Body of pancreas (tissue), 4 donors: ENCODE measurements at regions not wholly inside any gene's neighbourhood (a gene's known extent, or its start where the extent isn't known, plus 50 kb on each side); places are given as distances from the start of the nearest gene placed in this dataset.

Experiments
- ATAC-seq: fragments of 150-250 bp; one replicate; pipeline ENCODE4 v1.9.1; 2016
- DNase-seq, 4 donors: peaks; one replicate each; pipeline ENCODE4 v3.0.0-alpha.2; 2019
- H3K27ac ChIP-seq, 4 donors: fragments of 200-600 bp; sonication (generic); 1 replicate in 3 of 4; 2 replicates in 1 of 4; pipeline versions ENCODE4 v1.5.1 to v1.6.1; 2016 to 2019; ENCODE audit warnings: mild to moderate bottlenecking in 1 of 4, mixed read lengths in 1 of 4, moderate library complexity in 1 of 4
- H3K27me3 ChIP-seq, 2 donors: fragments of 200-600 bp; sonication (generic); one replicate each; pipeline ENCODE4 v1.6.0; 2016; ENCODE audit warnings: mild to moderate bottlenecking in 1 of 2
- H3K36me3 ChIP-seq, 2 donors: fragments of 200-600 bp; sonication (generic); replicated peaks in 1 of 2; 2 replicates each; pipeline ENCODE4 v1.5.1; 2016; ENCODE audit warnings: low read depth in 2 of 2; ENCODE audit not compliant: insufficient read depth in 1 of 2
- H3K4me1 ChIP-seq: fragments of 200-600 bp; sonication (generic); one replicate; pipeline ENCODE4 v1.6.0; 2016
- H3K4me3 ChIP-seq, 2 donors: fragments of 200-600 bp; sonication (generic); 1 replicate in 1 of 2; 2 replicates in 1 of 2; pipeline ENCODE4 v1.5.1; 2016 to 2019
- H3K9me3 ChIP-seq, 3 donors: fragments of 200-600 bp; sonication (generic); 1 replicate in 2 of 3; 2 replicates in 1 of 3; pipeline ENCODE4 v1.5.1; 2016
- POLR2A ChIP-seq, 3 donors: fragments of 450-650 bp; IDR thresholded peaks; one replicate each; pipeline ENCODE4 v1.6.1; 2016; ENCODE audit warnings: antibody characterized with exemption in 3 of 3, mild to moderate bottlenecking in 2 of 3
- WGBS, 2 donors: methylation state at CpG; one replicate each; pipeline ENCODE4 v1.1.5; 2017; 5-methylcytosine and 5-hydroxymethylcytosine counted together
- intact Hi-C: fragments of 100-400 bp; cut with DNase I; formaldehyde crosslinking; loops from one replicate; pipeline ENCODE4 v1.15.1; 2023
- TF ChIP-seq, protein P1 (sequence below), 7 experiments: fragments of 450-650 bp in 4 of 7; fragments of 200-600 bp in 3 of 7; sonication (generic) in 3 of 7; IDR thresholded peaks; one replicate each; pipeline ENCODE4 v1.5.1; 2016 to 2019; ENCODE audit warnings: antibody characterized with exemption in 7 of 7

- DNase-seq (no peak), ATAC-seq (no peak)
- no peaks in the 10 kb centered on the region for H3K9me3 ChIP-seq
- TF ChIP-seq POLR2A (IDR thresholded peaks at IDR 0.05) = no peak
- TF ChIP-seq, protein P1, sequence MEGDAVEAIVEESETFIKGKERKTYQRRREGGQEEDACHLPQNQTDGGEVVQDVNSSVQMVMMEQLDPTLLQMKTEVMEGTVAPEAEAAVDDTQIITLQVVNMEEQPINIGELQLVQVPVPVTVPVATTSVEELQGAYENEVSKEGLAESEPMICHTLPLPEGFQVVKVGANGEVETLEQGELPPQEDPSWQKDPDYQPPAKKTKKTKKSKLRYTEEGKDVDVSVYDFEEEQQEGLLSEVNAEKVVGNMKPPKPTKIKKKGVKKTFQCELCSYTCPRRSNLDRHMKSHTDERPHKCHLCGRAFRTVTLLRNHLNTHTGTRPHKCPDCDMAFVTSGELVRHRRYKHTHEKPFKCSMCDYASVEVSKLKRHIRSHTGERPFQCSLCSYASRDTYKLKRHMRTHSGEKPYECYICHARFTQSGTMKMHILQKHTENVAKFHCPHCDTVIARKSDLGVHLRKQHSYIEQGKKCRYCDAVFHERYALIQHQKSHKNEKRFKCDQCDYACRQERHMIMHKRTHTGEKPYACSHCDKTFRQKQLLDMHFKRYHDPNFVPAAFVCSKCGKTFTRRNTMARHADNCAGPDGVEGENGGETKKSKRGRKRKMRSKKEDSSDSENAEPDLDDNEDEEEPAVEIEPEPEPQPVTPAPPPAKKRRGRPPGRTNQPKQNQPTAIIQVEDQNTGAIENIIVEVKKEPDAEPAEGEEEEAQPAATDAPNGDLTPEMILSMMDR (IDR thresholded peaks at IDR 0.05) = no peak
- H3K4me1 ChIP-seq = no peaks in the 10 kb centered on the region
- intact Hi-C loops = no loop called here
- H3K4me3 ChIP-seq = no peak overlapping the region
- H3K36me3 ChIP-seq = no peaks in the 10 kb centered on the region
- H3K27ac ChIP-seq = no peak overlapping the region
- no peaks in the 10 kb centered on the region for H3K27me3 ChIP-seq
- 100% methylated on average over 1 of the region's 1 CpG for WGBS, 2 donors
Measured at GRCh38 chr3:81947359-81947758, 185.9 kb upstream of the GBE1 start.

- ATAC-seq = no peak
- intact Hi-C loops = no loop called here
Measured at GRCh38 chr3:81938681-81939080, 177.2 kb upstream of the GBE1 start.

DNA sequence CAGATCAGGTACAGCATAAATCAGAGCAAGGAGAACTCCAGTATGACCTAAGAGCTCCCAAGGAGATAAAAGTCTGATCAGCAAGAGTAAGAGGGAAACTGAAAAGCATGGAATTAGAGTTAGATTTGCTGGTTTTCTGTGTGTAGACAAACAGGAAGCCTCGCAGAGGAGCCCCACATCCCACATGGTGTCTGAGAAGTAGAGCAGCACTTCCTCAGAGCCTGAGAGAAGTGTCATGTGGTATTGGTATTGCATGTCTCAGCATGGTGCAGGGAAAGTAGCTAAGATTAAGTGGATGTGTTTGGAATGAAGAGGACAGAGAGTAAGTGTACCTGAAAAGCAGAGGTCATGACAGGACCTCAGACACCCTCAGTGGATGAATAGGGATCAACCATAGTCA, 175.4 kb upstream of the GBE1 start:
- TF ChIP-seq POLR2A (IDR thresholded peaks at IDR 0.05) = no peak
- TF ChIP-seq, protein P1 (IDR thresholded peaks at IDR 0.05) = no peak
- Histone ChIP-seq H3K36me3 (no peaks in the 10 kb centered on the region), H3K9me3 (no peaks in the 10 kb centered on the region), H3K4me1 (no peaks in the 10 kb centered on the region), H3K27me3 (no peaks in the 10 kb centered on the region), H3K4me3 (no peak overlapping the region), H3K27ac (no peak overlapping the region)
- intact Hi-C loops = no loop called here
- no peak for ATAC-seq
- DNase-seq = peak in 1 of 4 donors; percentile 15
- 34 to 45% methylated on average over 1 of the region's 1 CpG for WGBS, 2 donors

More at GRCh38 chr3:81938681-81939080, 177.2 kb upstream of the GBE1 start:
- H3K36me3 ChIP-seq = no peaks in the 10 kb centered on the region
- no peak for TF ChIP-seq POLR2A (IDR thresholded peaks at IDR 0.05)
- TF ChIP-seq, protein P1 (IDR thresholded peaks at IDR 0.05) = no peak
- H3K4me3 ChIP-seq = no peak overlapping the region
- DNase-seq = no peak
- no peaks in the 10 kb centered on the region for H3K27me3 ChIP-seq
- no peaks in the 10 kb centered on the region for H3K4me1 ChIP-seq
- H3K9me3 ChIP-seq = no peaks in the 10 kb centered on the region
- no peak overlapping the region for H3K27ac ChIP-seq

DNA sequence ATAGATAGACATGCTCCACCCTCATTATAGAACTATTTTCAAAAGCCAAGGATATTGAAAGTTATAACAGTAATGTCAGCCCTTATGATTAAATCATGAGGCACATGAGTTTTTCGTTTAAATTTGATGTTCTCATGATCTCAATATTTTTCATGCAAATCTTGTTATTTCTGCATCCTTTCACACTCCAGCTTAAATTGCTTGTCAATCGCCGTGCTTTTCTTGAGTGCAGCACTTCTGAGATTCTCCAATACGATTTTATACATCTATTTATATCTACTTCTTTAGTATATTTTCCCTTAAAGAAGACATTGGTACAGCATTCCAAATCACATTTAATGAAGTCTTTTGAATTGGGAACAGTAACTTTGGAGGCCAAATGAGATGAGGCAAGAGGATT, 171.2 kb upstream of the GBE1 start:
- DNase-seq = no peak
- no peak overlapping the region for H3K4me3 ChIP-seq
- no peak overlapping the region for H3K27ac ChIP-seq
- intact Hi-C loops = no loop called here
- no peaks in the 10 kb centered on the region for H3K27me3 ChIP-seq
- TF ChIP-seq, protein P1 (IDR thresholded peaks at IDR 0.05) = no peak
- no peak for TF ChIP-seq POLR2A (IDR thresholded peaks at IDR 0.05)
- ATAC-seq = no peak
- no peaks in the 10 kb centered on the region for H3K9me3 ChIP-seq
- H3K36me3 ChIP-seq = no peaks in the 10 kb centered on the region
- H3K4me1 ChIP-seq = no peaks in the 10 kb centered on the region
- WGBS, 2 donors = 71 to 75% methylated on average over 4 of the region's 4 CpGs
